Endothelial cell of umbilical vein (primary cell): ENCODE measurements at regions not wholly inside any gene's neighbourhood (a gene's known extent, or its start where the extent isn't known, plus 50 kb on each side); places are given as distances from the start of the nearest gene placed in this dataset.
"Not testable (repeated sequence)": the region's sequence is repeated elsewhere in the genome, so short reads cannot be mapped to it uniquely, and the experiment has no call there.

Experiments
- BruUV-seq: library from RNA; stranded (reverse); fragments of 400-500 nt; replicated peaks from 2 replicates; lab custom pipeline; 2021; lab: Mats Ljungman, UMichigan
- CTCF ChIA-PET: fragments of 300-600, 350-600 bp; sonication (Branson Sonifier 250); formaldehyde crosslinking; loops from one replicate; lab custom pipeline; 2021; ENCODE audit warnings: antibody characterized with exemption, inconsistent platforms; lab: Charles Lee
- POLR2A ChIA-PET: fragments of 300-600, 350-600 bp; sonication (Branson Sonifier 250); formaldehyde crosslinking; loops from one replicate; lab custom pipeline; 2021; ENCODE audit warnings: antibody characterized with exemption, inconsistent platforms; lab: Charles Lee
- DNase-seq: peaks from one replicate; pipeline ENCODE4 v3.0.0-alpha.2; 2011; ENCODE audit warnings: low read depth, low spot score
- FAIRE-seq: peaks from 2 replicates; lab custom pipeline; 2011; peaks lifted over from hg19 to GRCh38; lab: Jason Lieb, UNC
- H2AFZ ChIP-seq: 2 replicates; pipeline ENCODE4 v1.6.0; 2012; ENCODE audit warnings: low read depth, low read length, control low read depth, inconsistent platforms
- H3K27ac ChIP-seq: 2 replicates; pipeline ENCODE4 v1.5.1; 2011; ENCODE audit warnings: low read depth, mild to moderate bottlenecking, control low read depth, low read length, moderate library complexity; ENCODE audit not compliant: insufficient read depth
- H3K27me3 ChIP-seq, 2 experiments: 2 replicates each; pipeline versions ENCODE4 v1.6.0 to v1.6.1; 2011; ENCODE audit warnings: low read length in 2 of 2, mixed read lengths in 1 of 2; ENCODE audit not compliant: control insufficient read depth in 2 of 2, insufficient read depth in 2 of 2
- H3K36me3 ChIP-seq, 2 experiments: 2 replicates in 1 of 2; 3 replicates in 1 of 2; pipeline ENCODE4 v1.5.1; 2011; ENCODE audit warnings: low read length in 2 of 2, mild to moderate bottlenecking in 1 of 2, moderate library complexity in 1 of 2; ENCODE audit not compliant: control insufficient read depth in 2 of 2, insufficient read depth in 2 of 2; ENCODE audit errors: extremely low read depth in 1 of 2
- H3K4me1 ChIP-seq: 3 replicates; pipeline ENCODE4 v1.5.1; 2011; ENCODE audit warnings: mild to moderate bottlenecking, low read length; ENCODE audit not compliant: control insufficient read depth, insufficient read depth; ENCODE audit errors: extremely low read depth
- H3K4me2 ChIP-seq: 2 replicates; pipeline ENCODE4 v1.6.1; 2011; ENCODE audit warnings: low read length, control low read depth, mixed read lengths; ENCODE audit not compliant: insufficient read depth
- H3K4me3 ChIP-seq, 3 experiments: fragments of 200-600 bp in 1 of 3; sonication (generic), shearing (Covaris generic) in 1 of 3; replicated peaks in 1 of 3; 2 replicates each; pipeline ENCODE4 v1.5.1; 2011 to 2016; ENCODE audit warnings: control low read depth in 3 of 3, low read length in 3 of 3, mild to moderate bottlenecking in 2 of 3, inconsistent platforms in 1 of 3, low read depth in 1 of 3, moderate library complexity in 1 of 3; ENCODE audit not compliant: insufficient read depth in 1 of 3
- H3K79me2 ChIP-seq: 2 replicates; pipeline ENCODE4 v1.6.0; 2012; ENCODE audit warnings: low read length, inconsistent platforms; ENCODE audit not compliant: control insufficient read depth, insufficient read depth
- H3K9ac ChIP-seq: replicated peaks from 2 replicates; pipeline ENCODE3; 2011; ENCODE audit warnings: low read length, control low read depth; ENCODE audit not compliant: insufficient read depth; ENCODE audit errors: extremely low read depth
- H3K9me1 ChIP-seq: replicated peaks from 3 replicates; pipeline ENCODE4 v1.6.0; 2011; ENCODE audit warnings: mild to moderate bottlenecking, low read length; ENCODE audit not compliant: control insufficient read depth, insufficient read depth; ENCODE audit errors: extremely low read depth
- H3K9me3 ChIP-seq: replicated peaks from 2 replicates; pipeline ENCODE4 v1.5.1; 2012; ENCODE audit warnings: low read length, inconsistent platforms; ENCODE audit not compliant: control insufficient read depth, insufficient read depth
- H4K20me1 ChIP-seq: replicated peaks from 2 replicates; pipeline ENCODE3; 2011; ENCODE audit warnings: mild to moderate bottlenecking, low read length; ENCODE audit not compliant: control insufficient read depth, insufficient read depth; ENCODE audit errors: extremely low read depth
- CTCF ChIP-seq, 2 donors: IDR thresholded peaks; 1 replicate in 1 of 2; 2 replicates in 1 of 2; pipeline ENCODE4 v1.5.1; 2011; ENCODE audit warnings: low read length in 2 of 2, mild to moderate bottlenecking in 2 of 2, moderate library complexity in 2 of 2, control low read depth in 1 of 2, inconsistent platforms in 1 of 2, low read depth in 1 of 2; ENCODE audit not compliant: insufficient read depth in 1 of 2; ENCODE audit errors: extremely low read depth in 1 of 2
- EZH2 ChIP-seq: IDR thresholded peaks from 2 replicates; pipeline ENCODE4 v1.6.1; 2012; ENCODE audit warnings: borderline replicate concordance, low read depth, mild to moderate bottlenecking, moderate library complexity, low read length, inconsistent platforms; ENCODE audit not compliant: severe bottlenecking
- FOS ChIP-seq: IDR thresholded peaks from 2 replicates; pipeline ENCODE4 v1.6.1; 2011; ENCODE audit warnings: mild to moderate bottlenecking, low read length, moderate library complexity, borderline replicate concordance; ENCODE audit not compliant: insufficient read depth
- GATA2 ChIP-seq: IDR thresholded peaks from 2 replicates; pipeline ENCODE4 v1.7.0; 2011; ENCODE audit warnings: low read depth, mild to moderate bottlenecking, moderate library complexity, mixed read lengths, low read length; ENCODE audit not compliant: insufficient read length, insufficient read depth
- MYC ChIP-seq: IDR thresholded peaks from one replicate; pipeline ENCODE4 v1.6.1; 2011; ENCODE audit warnings: mild to moderate bottlenecking, low read depth, low read length
- POLR2A ChIP-seq: IDR thresholded peaks from 2 replicates; pipeline ENCODE4 v1.6.1; 2012; ENCODE audit warnings: low read depth, mild to moderate bottlenecking, control low read depth, low read length
- dilution Hi-C: fragments of 300-500 bp; cut with MboI; formaldehyde crosslinking; loops from one replicate; pipeline ENCODE4 v1.15.0; 2019; ENCODE audit warnings: low sequenced_read_pairs; ENCODE audit not compliant: extremely low pct_ligation_motif_present
- intact Hi-C: fragments of 100-400 bp; cut with micrococcal nuclease; formaldehyde crosslinking; loops from one replicate; pipeline ENCODE4 v1.10.0; 2022
- TF ChIP-seq, protein P1 (sequence below): IDR thresholded peaks from 2 replicates; pipeline ENCODE4 v1.6.1; 2011; ENCODE audit not compliant: insufficient read depth, insufficient read length

DNA sequence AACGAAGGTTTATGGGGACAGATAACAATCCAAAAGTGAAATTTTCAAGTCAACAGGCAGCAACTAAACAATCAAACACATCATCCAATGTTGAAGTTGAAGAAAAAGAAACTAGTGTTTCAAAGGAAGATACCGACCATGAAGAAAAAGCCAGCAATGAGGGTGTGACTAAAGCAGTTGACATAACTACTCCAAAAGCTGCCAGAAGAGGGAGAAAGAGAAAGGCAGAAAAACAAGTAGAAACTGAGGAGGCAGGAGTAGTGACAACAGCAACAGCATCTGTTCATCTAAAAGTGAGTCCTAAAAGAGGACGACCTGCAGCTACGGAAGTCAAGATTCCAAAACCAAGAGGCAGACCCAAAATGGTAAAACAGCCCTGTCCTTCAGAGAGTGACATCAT is 145.1 kb upstream of the FREM1 start:
- peak; percentile 20 for DNase-seq
- TF ChIP-seq CTCF (IDR thresholded peaks at IDR 0.05; ENCODE audit: extremely low read depth in 1 of 2, insufficient read depth in 1 of 2, low read depth in 1 of 2, low read length in 2 of 2), result peak in 1 of 2 donors; percentile 16
- BruUV-seq, result not testable (repeated sequence)

DNA sequence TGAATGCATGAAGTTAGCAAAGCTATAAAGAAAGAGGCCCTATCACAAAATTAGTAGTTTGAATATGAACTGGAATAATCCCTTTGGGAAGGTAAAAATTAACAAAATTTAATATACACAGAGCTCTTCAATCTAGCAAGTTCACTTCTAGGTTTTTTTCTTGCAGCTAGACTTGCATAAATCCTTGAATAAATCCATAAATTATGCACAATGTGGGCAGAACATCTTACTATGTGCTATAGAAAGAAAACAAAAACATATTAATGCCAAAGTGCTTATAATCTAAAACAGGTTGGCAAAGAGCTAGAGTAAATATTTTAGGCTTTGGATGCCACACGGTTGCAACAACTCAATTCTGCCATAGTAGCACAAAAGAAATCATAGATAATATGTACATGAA is 138.5 kb upstream of the FREM1 start:
- TF ChIP-seq GATA2 (no peak), MYC (no peak), POLR2A (no peak), FOS (no peak), EZH2 (no peak)
- TF ChIP-seq, protein P1, sequence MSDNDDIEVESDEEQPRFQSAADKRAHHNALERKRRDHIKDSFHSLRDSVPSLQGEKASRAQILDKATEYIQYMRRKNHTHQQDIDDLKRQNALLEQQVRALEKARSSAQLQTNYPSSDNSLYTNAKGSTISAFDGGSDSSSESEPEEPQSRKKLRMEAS, result no peak
- no peaks in the 10 kb centered on the region for H3K9me3 ChIP-seq
- no peak overlapping the region for H3K9ac ChIP-seq
- intact Hi-C loops (no loop called here), dilution Hi-C loops (no loop called here)
- no peaks in the 10 kb centered on the region for H3K79me2 ChIP-seq
- no peak overlapping the region for H2AFZ ChIP-seq
- H4K20me1 ChIP-seq, result no peaks in the 10 kb centered on the region
- H3K4me1 ChIP-seq, result no peaks in the 10 kb centered on the region
- FAIRE-seq (no peak), DNase-seq (no peak)
- ChIA-PET CTCF (interaction anchor here (0.7 kb wide), 1 partner anchor 22 kb away, joined by 3 read pairs; no protein-coding TSS in a partner anchor), POLR2A (no interaction called here)
- no peak overlapping the region for H3K4me2 ChIP-seq
- no peaks in the 10 kb centered on the region for H3K36me3 ChIP-seq
- H3K27ac ChIP-seq, result no peak overlapping the region
- BruUV-seq, result no TSS peak
- peaks cover 2% of the 10 kb centered on the region for H3K9me1 ChIP-seq
- H3K27me3 ChIP-seq, result no peaks in the 10 kb centered on the region
- H3K4me3 ChIP-seq, result no peak overlapping the region

More for the DNA sequence above, 145.1 kb upstream of the FREM1 start:
- H3K4me1 ChIP-seq, FAIRE-seq, POLR2A ChIA-PET, H3K9me3 ChIP-seq, H3K27me3 ChIP-seq, H3K4me3 ChIP-seq, intact Hi-C loops, dilution Hi-C loops, H3K9ac ChIP-seq, H3K4me2 ChIP-seq, H3K79me2 ChIP-seq, H3K27ac ChIP-seq, H4K20me1 ChIP-seq, H3K9me1 ChIP-seq, H3K36me3 ChIP-seq, H2AFZ ChIP-seq: not testable (repeated sequence)
- CTCF ChIA-PET, result interaction anchor here (1.9 kb wide), 1 partner anchor 80 kb away, joined by 5 read pairs; no protein-coding TSS in a partner anchor
